MCF 10A (cell line): ENCODE measurements at regions not wholly inside any gene's neighbourhood (a gene's known extent, or its start where the extent isn't known, plus 50 kb on each side); places are given as distances from the start of the nearest gene placed in this dataset.

ENCODE experiments used
- BruUV-seq: library from RNA; stranded (reverse); fragments of 400-500 nt; replicated peaks from 2 replicates; lab custom pipeline; 2021; lab: Mats Ljungman, UMichigan
- CTCF ChIA-PET: fragments of 300-600 bp; sonication (Branson Sonifier 250); formaldehyde crosslinking; extraction: SDS; loops from one replicate; lab custom pipeline; 2021; ENCODE audit warnings: antibody characterized with exemption, inconsistent platforms; lab: Yijun Ruan, JAX
- POLR2A ChIA-PET: fragments of 300-600, 350-650 bp; sonication (Branson Sonifier 250); formaldehyde crosslinking; extraction: SDS; loops from one replicate; lab custom pipeline; 2020; ENCODE audit warnings: antibody characterized with exemption, inconsistent platforms; lab: Yijun Ruan, JAX
- DNase-seq: peaks from one replicate; pipeline ENCODE4 v3.0.0-alpha.2; 2018; ENCODE audit not compliant: unreplicated experiment
- H3K27ac Mint-ChIP-seq: one replicate; pipeline ENCODE4 v1.8.0; 2022; ENCODE audit warnings: mild to moderate bottlenecking, low read depth, mixed read lengths; ENCODE audit not compliant: unreplicated experiment
- H3K27me3 Mint-ChIP-seq: one replicate; pipeline ENCODE4 v1.8.0; 2022; ENCODE audit warnings: mixed read lengths; ENCODE audit not compliant: insufficient read depth, unreplicated experiment
- H3K36me3 Mint-ChIP-seq: one replicate; pipeline ENCODE4 v1.8.0; 2022; ENCODE audit warnings: mild to moderate bottlenecking, moderate library complexity, mixed read lengths; ENCODE audit not compliant: insufficient read depth, unreplicated experiment
- H3K4me1 Mint-ChIP-seq: one replicate; pipeline ENCODE4 v1.8.0; 2022; ENCODE audit warnings: mixed read lengths; ENCODE audit not compliant: insufficient read depth, unreplicated experiment
- H3K4me3 Mint-ChIP-seq: one replicate; pipeline ENCODE4 v1.8.0; 2022; ENCODE audit warnings: mild to moderate bottlenecking, moderate library complexity, mixed read lengths; ENCODE audit not compliant: unreplicated experiment
- H3K9me3 Mint-ChIP-seq: one replicate; pipeline ENCODE4 v1.8.0; 2022; ENCODE audit warnings: mixed read lengths; ENCODE audit not compliant: unreplicated experiment
- CTCF ChIP-seq: fragments of 200-600 bp; IDR thresholded peaks from one replicate; pipeline ENCODE4 v1.8.0; 2022; ENCODE audit warnings: antibody characterized with exemption, mild to moderate bottlenecking; ENCODE audit not compliant: unreplicated experiment
- intact Hi-C: fragments of 100-400 bp; cut with micrococcal nuclease; formaldehyde crosslinking; loops from 2 replicates; pipeline ENCODE4 v1.14.1; 2022

- Mint-ChIP-seq H3K36me3 (no peaks in the 10 kb centered on the region), H3K27me3 (no peaks in the 10 kb centered on the region), H3K27ac (no peak overlapping the region), H3K4me3 (no peak overlapping the region), H3K9me3 (no peaks in the 10 kb centered on the region), H3K4me1 (no peaks in the 10 kb centered on the region)
- intact Hi-C loops: no loop called here
- CTCF ChIA-PET: no interaction called here
- POLR2A ChIA-PET: interaction anchor here (2.2 kb wide), 1 partner anchor 12 kb away, joined by 5 read pairs; no protein-coding TSS in a partner anchor
- TF ChIP-seq CTCF: no peak
- no TSS peak for BruUV-seq
- no peak for DNase-seq
Observed at GRCh38 chr13:109592770-109593169, 193.6 kb downstream of the IRS2 start.

- TF ChIP-seq CTCF: no peak
- H3K9me3 Mint-ChIP-seq: no peaks in the 10 kb centered on the region
- no peaks in the 10 kb centered on the region for H3K36me3 Mint-ChIP-seq
- no peaks in the 10 kb centered on the region for H3K27me3 Mint-ChIP-seq
- peaks cover 9% of the 10 kb centered on the region for H3K4me1 Mint-ChIP-seq
- BruUV-seq: no TSS peak
- no peak overlapping the region for H3K4me3 Mint-ChIP-seq
- ChIA-PET POLR2A (no interaction called here), CTCF (no interaction called here)
- no peak for DNase-seq
- no peak overlapping the region for H3K27ac Mint-ChIP-seq
- intact Hi-C loops: no loop called here
Observed at GRCh38 chr13:109587689-109588088, 198.7 kb downstream of the IRS2 start.

GRCh38 chr13:109586509-109587346, 199.7 kb downstream of the IRS2 start:
- no peaks in the 10 kb centered on the region for H3K36me3 Mint-ChIP-seq
- H3K4me3 Mint-ChIP-seq: no peak overlapping the region
- H3K27ac Mint-ChIP-seq: no peak overlapping the region
- peaks cover 9% of the 10 kb centered on the region for H3K4me1 Mint-ChIP-seq
- H3K27me3 Mint-ChIP-seq: no peaks in the 10 kb centered on the region
- CTCF ChIA-PET: no interaction called here
- no TSS peak for BruUV-seq
- TF ChIP-seq CTCF: no peak
- POLR2A ChIA-PET: no interaction called here
- DNase-seq: no peak
- intact Hi-C loops: no loop called here
- H3K9me3 Mint-ChIP-seq: no peaks in the 10 kb centered on the region

- intact Hi-C loops: no loop called here
- no peaks in the 10 kb centered on the region for H3K36me3 Mint-ChIP-seq
- no peak for DNase-seq
- H3K9me3 Mint-ChIP-seq: no peaks in the 10 kb centered on the region
- H3K27me3 Mint-ChIP-seq: no peaks in the 10 kb centered on the region
- no peak for TF ChIP-seq CTCF
- H3K27ac Mint-ChIP-seq: no peak overlapping the region
- no TSS peak for BruUV-seq
- ChIA-PET POLR2A (no interaction called here), CTCF (no interaction called here)
- peaks cover 9% of the 10 kb centered on the region for H3K4me1 Mint-ChIP-seq
- no peak overlapping the region for H3K4me3 Mint-ChIP-seq
Observed at GRCh38 chr13:109584844-109585361, 201.5 kb downstream of the IRS2 start.
